Pancreas (tissue), 10 donors: ENCODE measurements at regions not wholly inside any gene's neighbourhood (a gene's known extent, or its start where the extent isn't known, plus 50 kb on each side); places are given as distances from the start of the nearest gene placed in this dataset.
"Not testable (repeated sequence)": the region's sequence is repeated elsewhere in the genome, so short reads cannot be mapped to it uniquely, and the experiment has no call there.

Source experiments
- ATAC-seq, 4 donors: fragments of 200-7000 bp; cut with Tn5 transposase; one replicate each; pipeline versions ENCODE4 v1.8.0 to v1.9.1; 2020; ENCODE audit warnings: mild to moderate bottlenecking in 4 of 4, moderate library complexity in 4 of 4
- DNase-seq, 6 donors: peaks; one replicate each; pipeline ENCODE4 v3.0.0-alpha.2; 2020
- FAIRE-seq: peaks from 2 replicates; lab custom pipeline; 2012; peaks lifted over from hg19 to GRCh38; lab: Jason Lieb, UNC
- H3K27ac ChIP-seq, 4 donors: fragments of 200-600 bp; sonication (generic); 1 replicate in 3 of 4; 2 replicates in 1 of 4; pipeline versions ENCODE4 v1.5.0 to v1.8.0; 2020
- H3K27me3 ChIP-seq, 4 donors: fragments of 200-600 bp; one replicate each; pipeline ENCODE4 v1.8.0; 2021
- H3K36me3 ChIP-seq, 3 donors: fragments of 200-600 bp; sonication (generic) in 1 of 3; one replicate each; pipeline versions ENCODE4 v1.5.0 to v1.8.0; 2020 to 2021
- H3K4me1 ChIP-seq, 3 donors: fragments of 200-600 bp; one replicate each; pipeline ENCODE4 v1.8.0; 2021
- H3K4me3 ChIP-seq, 4 donors: fragments of 200-600 bp; sonication (generic) in 2 of 4; one replicate each; pipeline versions ENCODE4 v1.5.0 to v1.8.0; 2020 to 2021
- H3K9me3 ChIP-seq, 4 donors: fragments of 200-600 bp; one replicate each; pipeline ENCODE4 v1.8.0; 2021
- WGBS, 2 donors: extraction: QIAGEN DNeasy Blood & Tissue Kit; methylation state at CpG; one replicate each; pipeline ENCODE4 v1.1.7; 2013; 5-methylcytosine and 5-hydroxymethylcytosine counted together
- intact Hi-C, 3 donors: fragments of 100-400 bp; cut with DNase I; formaldehyde crosslinking; loops; one replicate each; pipeline versions ENCODE4 v1.11.1 to v1.14.2; 2022
- TF ChIP-seq, protein P1 (sequence below), 4 donors: fragments of 200-600 bp; sonication (generic) in 3 of 4; IDR thresholded peaks; one replicate each; pipeline versions ENCODE4 v1.5.0 to v1.8.0; 2021; ENCODE audit warnings: antibody characterized with exemption in 4 of 4
- donor health status: healthy with polysubstance abuse.
- donor health status: DM: no; HTN: no; CAD: no; lungs with moderate emphysema.
- donor health status: DM: no; HTN: no; CAD: no.
- donor health status: control.
- donor health status: control.
- donor health status: Bipolar disorder and iron deficiency.
- donor health status: DM: yes; HTN: yes; CAD: no.
- donor health status: DM: no; HTN: no; CAD: no.
- donor health status: DM: no; HTN: no; CAD: no.
- donor health status: DM: yes; HTN: yes; CAD: no.

DNA sequence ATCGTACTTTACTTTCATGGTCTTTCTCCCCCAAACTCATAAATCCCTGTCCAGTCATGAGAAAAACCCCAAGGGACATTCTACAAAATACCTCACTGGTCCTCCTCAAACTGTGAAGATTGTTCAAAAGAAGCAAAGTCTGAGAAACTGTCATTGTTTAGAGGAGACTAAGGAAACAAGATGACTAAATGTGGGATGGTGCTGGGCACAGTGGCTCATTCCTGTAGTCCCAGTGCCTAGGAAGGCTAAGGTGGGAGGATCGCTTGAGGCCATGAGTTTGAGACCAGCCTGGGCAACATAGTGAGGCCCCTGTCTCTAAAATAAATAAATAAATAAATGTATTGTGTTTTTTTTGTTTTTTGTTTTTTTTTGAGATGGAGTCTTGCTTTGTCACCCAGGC, 74.2 kb upstream of the SCAF11 start:
- FAIRE-seq (no peak), DNase-seq (no peak), ATAC-seq (no peak)
- Histone ChIP-seq H3K4me1 (no peaks in the 10 kb centered on the region), H3K27ac (no peak overlapping the region), H3K27me3 (no peaks in the 10 kb centered on the region), H3K36me3 (no peaks in the 10 kb centered on the region), H3K4me3 (no peak overlapping the region), H3K9me3 (no peaks in the 10 kb centered on the region)
- intact Hi-C loops = no loop called here
- 67 to 70% methylated on average over 2 of the region's 2 CpGs for WGBS, 2 donors
- TF ChIP-seq, protein P1, sequence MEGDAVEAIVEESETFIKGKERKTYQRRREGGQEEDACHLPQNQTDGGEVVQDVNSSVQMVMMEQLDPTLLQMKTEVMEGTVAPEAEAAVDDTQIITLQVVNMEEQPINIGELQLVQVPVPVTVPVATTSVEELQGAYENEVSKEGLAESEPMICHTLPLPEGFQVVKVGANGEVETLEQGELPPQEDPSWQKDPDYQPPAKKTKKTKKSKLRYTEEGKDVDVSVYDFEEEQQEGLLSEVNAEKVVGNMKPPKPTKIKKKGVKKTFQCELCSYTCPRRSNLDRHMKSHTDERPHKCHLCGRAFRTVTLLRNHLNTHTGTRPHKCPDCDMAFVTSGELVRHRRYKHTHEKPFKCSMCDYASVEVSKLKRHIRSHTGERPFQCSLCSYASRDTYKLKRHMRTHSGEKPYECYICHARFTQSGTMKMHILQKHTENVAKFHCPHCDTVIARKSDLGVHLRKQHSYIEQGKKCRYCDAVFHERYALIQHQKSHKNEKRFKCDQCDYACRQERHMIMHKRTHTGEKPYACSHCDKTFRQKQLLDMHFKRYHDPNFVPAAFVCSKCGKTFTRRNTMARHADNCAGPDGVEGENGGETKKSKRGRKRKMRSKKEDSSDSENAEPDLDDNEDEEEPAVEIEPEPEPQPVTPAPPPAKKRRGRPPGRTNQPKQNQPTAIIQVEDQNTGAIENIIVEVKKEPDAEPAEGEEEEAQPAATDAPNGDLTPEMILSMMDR (IDR thresholded peaks at IDR 0.05) = no peak

DNA sequence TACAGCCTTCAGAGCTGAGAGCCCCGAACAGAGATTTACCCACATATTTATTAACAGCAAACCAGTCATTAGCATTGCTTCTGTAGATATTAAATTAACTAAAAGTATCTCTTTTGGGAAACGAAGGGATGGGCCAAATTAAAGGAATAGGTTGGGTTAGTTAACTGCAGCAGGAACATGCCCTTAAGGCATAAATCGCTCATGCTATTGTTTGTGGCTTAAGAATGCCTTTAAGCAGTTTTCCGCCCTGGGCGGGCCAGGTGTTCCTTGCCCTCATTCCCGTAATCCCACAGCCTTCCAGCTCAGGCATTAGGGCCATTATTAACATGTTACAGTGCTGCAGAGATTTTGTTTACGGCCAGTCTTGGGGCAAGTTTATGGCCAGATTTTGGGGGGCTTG, 68.3 kb upstream of the SCAF11 start:
- H3K27ac ChIP-seq, H3K4me1 ChIP-seq, H3K9me3 ChIP-seq, FAIRE-seq, DNase-seq, ATAC-seq, H3K36me3 ChIP-seq, H3K4me3 ChIP-seq, H3K27me3 ChIP-seq, intact Hi-C loops: not testable (repeated sequence)
- 83 to 84% methylated on average over 7 of the region's 7 CpGs for WGBS, 2 donors

DNA sequence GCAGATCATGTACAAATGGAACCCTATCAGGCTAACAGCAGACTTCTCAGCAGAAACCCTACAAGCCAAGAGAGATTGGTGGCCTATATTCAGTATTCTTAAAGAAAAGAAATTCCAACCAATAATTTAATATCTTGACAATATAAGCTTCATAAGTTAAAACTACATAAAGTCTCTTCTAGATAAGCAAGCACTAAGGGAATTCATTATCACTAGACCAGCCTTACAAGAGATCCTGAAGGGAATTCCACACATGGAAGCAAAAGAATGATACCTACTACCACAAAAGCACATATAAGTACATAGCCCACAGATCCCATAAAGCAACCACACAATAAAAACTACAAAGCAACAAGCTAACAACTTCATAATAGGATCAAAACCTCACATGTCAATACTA, 60.4 kb upstream of the SCAF11 start:
- H3K27ac ChIP-seq = no peak overlapping the region
- H3K36me3 ChIP-seq = no peaks in the 10 kb centered on the region
- ATAC-seq = no peak
- H3K9me3 ChIP-seq = no peaks in the 10 kb centered on the region
- intact Hi-C loops = no loop called here
- TF ChIP-seq, protein P1 (IDR thresholded peaks at IDR 0.05) = no peak
- no peaks in the 10 kb centered on the region for H3K27me3 ChIP-seq
- no peaks in the 10 kb centered on the region for H3K4me1 ChIP-seq
- no peak for DNase-seq
- no peak for FAIRE-seq
- H3K4me3 ChIP-seq = no peak overlapping the region

DNA sequence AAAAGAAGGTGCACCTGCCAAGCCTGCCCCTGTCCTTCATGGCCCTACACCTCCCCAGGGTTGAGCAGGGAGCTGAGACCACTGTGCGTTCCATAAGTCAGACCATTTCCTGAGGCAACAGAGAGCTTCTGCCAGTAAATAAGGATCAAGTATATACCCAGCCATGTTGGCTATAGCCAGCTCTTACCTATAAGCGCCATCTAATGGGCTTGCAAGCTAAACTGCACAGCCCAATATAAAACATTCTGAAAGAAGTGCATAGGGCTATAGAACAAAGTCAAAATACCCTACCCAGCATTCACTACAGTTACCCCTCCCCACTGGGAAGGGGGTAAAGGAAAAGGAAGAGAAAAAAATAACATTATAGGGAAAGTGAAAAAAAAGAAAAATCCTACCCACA, 59.3 kb upstream of the SCAF11 start:
- FAIRE-seq (no peak), ATAC-seq (no peak), DNase-seq (no peak)
- no peaks in the 10 kb centered on the region for H3K36me3 ChIP-seq
- H3K27me3 ChIP-seq = no peaks in the 10 kb centered on the region
- intact Hi-C loops = no loop called here
- H3K4me3 ChIP-seq = no peak overlapping the region
- H3K4me1 ChIP-seq = no peaks in the 10 kb centered on the region
- no peak overlapping the region for H3K27ac ChIP-seq
- 27 to 46% methylated on average over 2 of the region's 2 CpGs for WGBS, 2 donors
- TF ChIP-seq, protein P1 (IDR thresholded peaks at IDR 0.05) = no peak
- H3K9me3 ChIP-seq = no peaks in the 10 kb centered on the region

DNA sequence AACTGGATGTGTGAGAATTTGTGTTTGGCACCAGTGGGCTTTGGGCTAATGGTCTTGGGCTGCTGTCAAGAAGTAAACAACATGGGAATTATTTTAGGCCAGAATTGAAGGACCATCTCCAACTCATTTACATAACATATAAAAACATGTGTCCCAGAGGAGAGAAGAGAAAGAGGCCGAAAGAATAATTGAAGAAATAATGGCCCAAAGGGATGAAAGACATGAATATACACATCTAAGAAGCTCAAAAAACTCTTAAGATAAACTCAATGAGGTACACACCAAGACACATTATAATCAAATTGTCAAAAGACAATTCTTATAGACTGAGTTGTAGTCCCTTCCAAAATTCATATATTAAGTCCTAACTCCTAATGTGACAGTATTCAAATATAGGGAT, 56.1 kb upstream of the SCAF11 start:
- Histone ChIP-seq H3K4me3 (no peak overlapping the region), H3K27ac (no peak overlapping the region), H3K36me3 (no peaks in the 10 kb centered on the region), H3K27me3 (no peaks in the 10 kb centered on the region), H3K4me1 (no peaks in the 10 kb centered on the region), H3K9me3 (no peaks in the 10 kb centered on the region)
- no peak for ATAC-seq
- FAIRE-seq = no peak
- TF ChIP-seq, protein P1 (IDR thresholded peaks at IDR 0.05) = no peak
- intact Hi-C loops = no loop called here
- WGBS, 2 donors = 59 to 70% methylated on average over 1 of the region's 1 CpG
- no peak for DNase-seq
